WTC11 (cell line): ENCODE measurements at regions not wholly inside any gene's neighbourhood (a gene's known extent, or its start where the extent isn't known, plus 50 kb on each side); places are given as distances from the start of the nearest gene placed in this dataset.
A peak's percentile ranks its signal among the peaks of the same experiment; 100 is the strongest.

ENCODE experiments used
- ATAC-seq: fragments of 200-7000 bp; cut with Tn5 transposase; 2 replicates; pipeline ENCODE4 v1.10.0; 2021; ENCODE audit warnings: mild to moderate bottlenecking, moderate library complexity
- CTCF ChIA-PET: fragments of 300-600 bp; sonication (Branson Sonifier 250); formaldehyde crosslinking; loops from one replicate; lab custom pipeline; 2021; ENCODE audit warnings: antibody characterized with exemption; lab: Charles Lee
- POLR2A ChIA-PET: fragments of 350-600 bp; sonication (Branson Sonifier 250); formaldehyde crosslinking; loops from one replicate; lab custom pipeline; 2021; ENCODE audit warnings: antibody characterized with exemption; lab: Charles Lee
- DNase-seq: peaks from one replicate; pipeline ENCODE4 v3.0.0; 2021; ENCODE audit warnings: low spot score
- H3K27ac Mint-ChIP-seq: 2 replicates; pipeline ENCODE4 v1.8.0; 2021; ENCODE audit warnings: mixed read lengths
- H3K27me3 Mint-ChIP-seq: 2 replicates; pipeline ENCODE4 v1.8.0; 2021; ENCODE audit warnings: low read depth, mild to moderate bottlenecking, moderate library complexity, mixed read lengths
- H3K36me3 Mint-ChIP-seq: 2 replicates; pipeline ENCODE4 v1.8.0; 2021; ENCODE audit warnings: mixed read lengths
- H3K4me1 Mint-ChIP-seq: 2 replicates; pipeline ENCODE4 v1.8.0; 2022; ENCODE audit warnings: mixed read lengths
- H3K4me3 Mint-ChIP-seq: 2 replicates; pipeline ENCODE4 v1.8.0; 2021; ENCODE audit warnings: mild to moderate bottlenecking, moderate library complexity, mixed read lengths
- H3K9me3 Mint-ChIP-seq: 2 replicates; pipeline ENCODE4 v1.8.0; 2021; ENCODE audit warnings: mixed read lengths
- CREM ChIP-seq: sonication (generic); formaldehyde crosslinking; IDR thresholded peaks from 2 replicates; pipeline ENCODE4 v1.8.1; 2022; ENCODE audit warnings: mild to moderate bottlenecking, missing genetic modification reagents, moderate library complexity
- CTCF ChIP-seq: fragments of 200-600 bp; IDR thresholded peaks from 2 replicates; pipeline ENCODE4 v1.8.0; 2022; ENCODE audit warnings: antibody characterized with exemption
- ELF4 ChIP-seq: sonication (generic); formaldehyde crosslinking; IDR thresholded peaks from 2 replicates; pipeline ENCODE4 v1.8.1; 2022; ENCODE audit warnings: low read depth, mild to moderate bottlenecking, moderate library complexity, missing genetic modification reagents
- ETV6 ChIP-seq: sonication (generic); formaldehyde crosslinking; IDR thresholded peaks from 2 replicates; pipeline ENCODE4 v1.8.1; 2022; ENCODE audit warnings: mild to moderate bottlenecking, missing genetic modification reagents
- FOXP1 ChIP-seq: sonication (generic); formaldehyde crosslinking; IDR thresholded peaks from 2 replicates; pipeline ENCODE4 v1.8.0; 2022; ENCODE audit warnings: missing genetic modification reagents, mild to moderate bottlenecking, moderate library complexity, borderline replicate concordance
- FOXP4 ChIP-seq: sonication (generic); formaldehyde crosslinking; IDR thresholded peaks from 2 replicates; pipeline ENCODE4 v1.8.0; 2022; ENCODE audit warnings: mild to moderate bottlenecking, missing genetic modification reagents
- GABPB1 ChIP-seq: sonication (generic); formaldehyde crosslinking; IDR thresholded peaks from 2 replicates; pipeline ENCODE4 v1.8.1; 2023; ENCODE audit warnings: mild to moderate bottlenecking, missing genetic modification reagents
- GTF2I ChIP-seq: fragments of 250-450 bp; sonication (Bioruptor Pico); conservative IDR thresholded peaks from 2 replicates; pipeline ENCODE4 v1.4.0; 2021; ENCODE audit warnings: mild to moderate bottlenecking
- IRF1 ChIP-seq: sonication (generic); formaldehyde crosslinking; IDR thresholded peaks from 2 replicates; pipeline ENCODE4 v1.8.0; 2023; ENCODE audit warnings: missing genetic modification reagents
- JAZF1 ChIP-seq: fragments of 250-450 bp; sonication (Bioruptor Pico); IDR thresholded peaks from 2 replicates; pipeline ENCODE4 v1.9.0; 2021; ENCODE audit warnings: moderate library complexity, mild to moderate bottlenecking, inconsistent platforms
- MYBL2 ChIP-seq: sonication (generic); formaldehyde crosslinking; IDR thresholded peaks from 2 replicates; pipeline ENCODE4 v1.8.1; 2023; ENCODE audit warnings: mild to moderate bottlenecking, moderate library complexity, missing genetic modification reagents
- NFYB ChIP-seq: sonication (generic); formaldehyde crosslinking; conservative IDR thresholded peaks from 2 replicates; pipeline ENCODE4 v1.8.0; 2022; ENCODE audit warnings: low read depth, missing genetic modification reagents
- NR1H2 ChIP-seq: sonication (generic); formaldehyde crosslinking; IDR thresholded peaks from 2 replicates; pipeline ENCODE4 v1.9.0; 2021; ENCODE audit warnings: mild to moderate bottlenecking, moderate library complexity, missing genetic modification reagents
- NR2C2 ChIP-seq: sonication (generic); formaldehyde crosslinking; IDR thresholded peaks from 2 replicates; pipeline ENCODE4 v1.8.0; 2022; ENCODE audit warnings: mild to moderate bottlenecking, missing genetic modification reagents
- NR3C1 ChIP-seq: sonication (generic); formaldehyde crosslinking; conservative IDR thresholded peaks from 2 replicates; pipeline ENCODE4 v1.8.1; 2023; ENCODE audit warnings: low read depth, mild to moderate bottlenecking, missing genetic modification reagents
- OVOL2 ChIP-seq: fragments of 250-450 bp; sonication (Bioruptor Pico); IDR thresholded peaks from 2 replicates; pipeline ENCODE4 v1.9.0; 2021; ENCODE audit warnings: mild to moderate bottlenecking, borderline replicate concordance
- SMAD3 ChIP-seq: sonication (generic); formaldehyde crosslinking; IDR thresholded peaks from 2 replicates; pipeline ENCODE4 v1.8.0; 2022; ENCODE audit warnings: missing genetic modification reagents, mild to moderate bottlenecking, borderline replicate concordance
- SOX15 ChIP-seq: fragments of 250-450 bp; sonication (Bioruptor Pico); IDR thresholded peaks from 2 replicates; pipeline ENCODE4 v1.9.0; 2021; ENCODE audit warnings: mild to moderate bottlenecking
- SP1 ChIP-seq: sonication (generic); formaldehyde crosslinking; conservative IDR thresholded peaks from 2 replicates; pipeline ENCODE4 v1.8.1; 2022; ENCODE audit warnings: missing genetic modification reagents
- ZBTB43 ChIP-seq: sonication (generic); formaldehyde crosslinking; IDR thresholded peaks from 2 replicates; pipeline ENCODE4 v1.8.1; 2023; ENCODE audit warnings: mild to moderate bottlenecking, missing genetic modification reagents
- ZNF138 ChIP-seq: sonication (generic); formaldehyde crosslinking; conservative IDR thresholded peaks from 2 replicates; pipeline ENCODE4 v1.8.1; 2022; ENCODE audit warnings: mild to moderate bottlenecking, moderate library complexity, missing genetic modification reagents
- ZNF219 ChIP-seq: sonication (generic); formaldehyde crosslinking; IDR thresholded peaks from 2 replicates; pipeline ENCODE4 v1.8.0; 2023; ENCODE audit warnings: missing genetic modification reagents, mild to moderate bottlenecking, borderline replicate concordance
- ZNF317 ChIP-seq: sonication (generic); formaldehyde crosslinking; IDR thresholded peaks from 2 replicates; pipeline ENCODE4 v1.8.1; 2023; ENCODE audit warnings: low read depth, mild to moderate bottlenecking, moderate library complexity, missing genetic modification reagents, borderline replicate concordance
- ZNF423 ChIP-seq: fragments of 250-450 bp; sonication (Bioruptor Pico); IDR thresholded peaks from 2 replicates; pipeline ENCODE4 v2.1.2; 2022; ENCODE audit warnings: mild to moderate bottlenecking, moderate library complexity
- ZNF532 ChIP-seq: fragments of 250-450 bp; sonication (Bioruptor Pico); IDR thresholded peaks from 2 replicates; pipeline ENCODE4 v1.9.0; 2021; ENCODE audit warnings: mild to moderate bottlenecking, borderline replicate concordance

GRCh38 chr7:22052674-22053365 is 107.1 kb upstream of the CDCA7L start:
- DNase-seq, result no peak
- POLR2A ChIA-PET, result no interaction called here
- H3K4me3 Mint-ChIP-seq, result no peak overlapping the region
- TF ChIP-seq OVOL2 (CRISPR knock-in tag) (no peak), FOXP4 (CRISPR knock-in tag) (no peak), ZNF317 (CRISPR knock-in tag) (no peak), NFYB (CRISPR knock-in tag) (no peak), ZBTB43 (CRISPR knock-in tag) (no peak), IRF1 (CRISPR knock-in tag) (no peak), SMAD3 (CRISPR knock-in tag) (no peak), ZNF219 (no peak), ELF4 (no peak), GABPB1 (CRISPR knock-in tag) (no peak), NR3C1 (CRISPR knock-in tag) (no peak), ZNF423 (CRISPR knock-in tag) (no peak), CREM (no peak), NR2C2 (no peak), FOXP1 (CRISPR knock-in tag) (no peak)
- TF ChIP-seq, all 79 proteins: peak for 0
- Mint-ChIP-seq H3K9me3 (peaks cover 3% of the 10 kb centered on the region; the same call in 1 of the 2 replicates), H3K36me3 (no peaks in the 10 kb centered on the region), H3K27me3 (no peaks in the 10 kb centered on the region), H3K4me1 (peaks cover 33% of the 10 kb centered on the region), H3K27ac (no peak overlapping the region; the same call in 1 of the 2 replicates)
- peak; percentile 38 for ATAC-seq
- CTCF ChIA-PET, result interaction anchor here (1.4 to 3.2 kb wide), 2 partner anchors 30 to 57 kb away, joined by 4 to 21 read pairs; no protein-coding TSS in a partner anchor

- Mint-ChIP-seq H3K27me3 (no peaks in the 10 kb centered on the region), H3K27ac (no peak overlapping the region; the same call in 1 of the 2 replicates), H3K4me3 (no peak overlapping the region), H3K4me1 (peaks cover 33% of the 10 kb centered on the region), H3K9me3 (peaks cover 3% of the 10 kb centered on the region; the same call in 1 of the 2 replicates), H3K36me3 (no peaks in the 10 kb centered on the region)
- POLR2A ChIA-PET, result no interaction called here
- no peak for DNase-seq
- CTCF ChIA-PET, result interaction anchor here (0.6 to 3.2 kb wide), 3 partner anchors 31 to 58 kb away, joined by 4 to 21 read pairs (median 4); no protein-coding TSS in a partner anchor
- peak; percentile 81 for ATAC-seq
- no peak for TF ChIP-seq SP1 (CRISPR knock-in tag)
- TF ChIP-seq ZNF532 (CRISPR knock-in tag), result no peak
- no peak for TF ChIP-seq ZNF138 (CRISPR knock-in tag)
- TF ChIP-seq CTCF, result no peak
- no peak for TF ChIP-seq ZNF423 (CRISPR knock-in tag)
- no peak for TF ChIP-seq GABPB1 (CRISPR knock-in tag)
- TF ChIP-seq SOX15, result no peak
- TF ChIP-seq JAZF1, result no peak
- no peak for TF ChIP-seq GTF2I (CRISPR knock-in tag)
- TF ChIP-seq ETV6 (CRISPR knock-in tag), result no peak
- no peak for TF ChIP-seq MYBL2 (CRISPR knock-in tag)
- TF ChIP-seq NR1H2, result no peak
Measured at GRCh38 chr7:22051886-22052673, 106.4 kb upstream of the CDCA7L start.
